PC-9 (cell line): ENCODE measurements at regions not wholly inside any gene's neighbourhood (a gene's known extent, or its start where the extent isn't known, plus 50 kb on each side); places are given as distances from the start of the nearest gene placed in this dataset.

ENCODE experiments used
- BruUV-seq: library from RNA; stranded (reverse); fragments of 400-500 nt; replicated peaks from 2 replicates; lab custom pipeline; 2021; lab: Mats Ljungman, UMichigan
- CTCF ChIA-PET: fragments of 300-600 bp; sonication (Branson Sonifier 250); formaldehyde crosslinking; loops from one replicate; lab custom pipeline; 2022; ENCODE audit warnings: antibody characterized with exemption; lab: Charles Lee
- POLR2A ChIA-PET: fragments of 300-600 bp; sonication (Branson Sonifier 250); formaldehyde crosslinking; loops from one replicate; lab custom pipeline; 2022; ENCODE audit warnings: antibody characterized with exemption; ENCODE audit not compliant: unreplicated experiment; lab: Charles Lee
- DNase-seq, 2 experiments: peaks; one replicate each; pipeline versions ENCODE4 v3.0.0 to v3.0.0-alpha.2; 2015 to 2022; ENCODE audit warnings: mixed read lengths in 1 of 2
- H2AFZ ChIP-seq: fragments of 200-600 bp; sonication (generic); 2 replicates; pipeline ENCODE4 v1.8.1; 2017; ENCODE audit warnings: antibody characterized with exemption
- H3F3A ChIP-seq: fragments of 200-600 bp; sonication (generic); 2 replicates; pipeline ENCODE4 v1.8.1; 2017; ENCODE audit warnings: antibody characterized with exemption, mild to moderate bottlenecking, low read depth; ENCODE audit not compliant: insufficient read depth
- H3K27ac ChIP-seq: fragments of 200-600 bp; sonication (generic); 2 replicates; pipeline ENCODE4 v1.6.1; 2016; ENCODE audit warnings: mixed run types
- H3K27me3 ChIP-seq: fragments of 200-600 bp; sonication (generic); 2 replicates; pipeline ENCODE4 v1.6.1; 2016; ENCODE audit warnings: low read depth, mixed run types; ENCODE audit not compliant: insufficient read depth
- H3K36me3 ChIP-seq: fragments of 200-600 bp; sonication (generic); 2 replicates; pipeline ENCODE4 v1.6.1; 2016; ENCODE audit warnings: low read depth, mixed run types
- H3K4me1 ChIP-seq: fragments of 200-600 bp; sonication (generic); replicated peaks from 2 replicates; pipeline ENCODE4 v1.6.1; 2016; ENCODE audit warnings: mixed run types; ENCODE audit not compliant: insufficient read depth
- H3K4me2 ChIP-seq: fragments of 200-600 bp; sonication (generic); 2 replicates; pipeline ENCODE4 v1.6.1; 2017; ENCODE audit warnings: mixed run types
- H3K4me3 ChIP-seq: fragments of 200-600 bp; sonication (generic); 2 replicates; pipeline ENCODE4 v1.6.1; 2016; ENCODE audit warnings: mixed run types
- H3K79me2 ChIP-seq: fragments of 200-600 bp; sonication (generic); 2 replicates; pipeline ENCODE4 v1.6.1; 2017; ENCODE audit warnings: low read depth, mixed run types
- H3K9me2 ChIP-seq: fragments of 200-600 bp; sonication (generic); 2 replicates; pipeline ENCODE4 v1.8.1; 2017; ENCODE audit warnings: mild to moderate bottlenecking; ENCODE audit not compliant: insufficient read depth
- H3K9me3 ChIP-seq: fragments of 200-600 bp; sonication (generic); 2 replicates; pipeline ENCODE4 v1.8.1; 2016; ENCODE audit warnings: low read depth; ENCODE audit not compliant: insufficient read depth
- H4K20me1 ChIP-seq: fragments of 200-600 bp; sonication (generic); 2 replicates; pipeline ENCODE4 v1.8.1; 2017; ENCODE audit not compliant: insufficient read depth
- CTCF ChIP-seq: fragments of 200-600 bp; sonication (generic); conservative IDR thresholded peaks from 2 replicates; pipeline ENCODE4 v1.6.1; 2017; ENCODE audit warnings: mixed run types, antibody characterized with exemption, mild to moderate bottlenecking, moderate library complexity
- EZH2 ChIP-seq: fragments of 200-600 bp; sonication (generic); IDR thresholded peaks from 2 replicates; pipeline ENCODE4 v1.8.0; 2017; ENCODE audit warnings: antibody characterized with exemption, low read depth
- intact Hi-C: fragments of 100-400 bp; cut with micrococcal nuclease; formaldehyde crosslinking; loops from one replicate; pipeline ENCODE4 v1.10.0; 2022; ENCODE audit not compliant: unreplicated experiment

GRCh38 chr6:6716998-6717763 is 128.7 kb downstream of the LY86 start:
- H2AFZ ChIP-seq = no peak overlapping the region
- no peaks in the 10 kb centered on the region for H3K9me3 ChIP-seq
- no peaks in the 10 kb centered on the region for H3K27me3 ChIP-seq
- no peak overlapping the region for H3K4me2 ChIP-seq
- no peak overlapping the region for H3K27ac ChIP-seq
- BruUV-seq = no TSS peak
- H4K20me1 ChIP-seq = no peaks in the 10 kb centered on the region
- intact Hi-C loops = no loop called here
- no peak for DNase-seq
- H3K79me2 ChIP-seq = no peaks in the 10 kb centered on the region
- ChIA-PET CTCF (no interaction called here), POLR2A (no interaction called here)
- TF ChIP-seq EZH2 (no peak), CTCF (no peak)
- peaks cover 13% of the 10 kb centered on the region; the same call in 1 of the 2 replicates for H3F3A ChIP-seq
- peaks cover 13% of the 10 kb centered on the region for H3K4me1 ChIP-seq
- no peak overlapping the region for H3K4me3 ChIP-seq
- H3K36me3 ChIP-seq = no peaks in the 10 kb centered on the region
- no peaks in the 10 kb centered on the region for H3K9me2 ChIP-seq

GRCh38 chr6:6717953-6718352 is 129.4 kb downstream of the LY86 start:
- POLR2A ChIA-PET = no interaction called here
- Histone ChIP-seq H3K4me1 (peaks cover 9% of the 10 kb centered on the region), H3K79me2 (no peaks in the 10 kb centered on the region), H3K9me3 (no peaks in the 10 kb centered on the region), H3K27me3 (no peaks in the 10 kb centered on the region), H3K27ac (no peak overlapping the region), H4K20me1 (no peaks in the 10 kb centered on the region), H3K4me3 (no peak overlapping the region), H3K36me3 (no peaks in the 10 kb centered on the region), H3K9me2 (no peaks in the 10 kb centered on the region), H3K4me2 (no peak overlapping the region), H3F3A (peaks cover 9% of the 10 kb centered on the region; the same call in 1 of the 2 replicates), H2AFZ (no peak overlapping the region)
- TF ChIP-seq CTCF = no peak
- no peak for TF ChIP-seq EZH2
- BruUV-seq = no TSS peak
- no peak for DNase-seq
- CTCF ChIA-PET = no interaction called here
- intact Hi-C loops = no loop called here

- H3K9me2 ChIP-seq = no peaks in the 10 kb centered on the region
- no peaks in the 10 kb centered on the region for H3F3A ChIP-seq
- H3K4me3 ChIP-seq = no peak overlapping the region
- no peaks in the 10 kb centered on the region for H3K36me3 ChIP-seq
- no peaks in the 10 kb centered on the region for H3K79me2 ChIP-seq
- DNase-seq = no peak
- H3K4me1 ChIP-seq = peaks cover 14% of the 10 kb centered on the region
- ChIA-PET CTCF (no interaction called here), POLR2A (no interaction called here)
- H3K27me3 ChIP-seq = no peaks in the 10 kb centered on the region
- intact Hi-C loops = loop anchor here (5.0 to 10.0 kb wide), 2 partner anchors 333 to 386 kb away; partner anchors contain the start of gene RREB1
- H4K20me1 ChIP-seq = no peaks in the 10 kb centered on the region
- H2AFZ ChIP-seq = no peak overlapping the region
- no peak for TF ChIP-seq CTCF
- no peak for TF ChIP-seq EZH2
- BruUV-seq = no TSS peak
- no peaks in the 10 kb centered on the region for H3K9me3 ChIP-seq
- no peak overlapping the region for H3K4me2 ChIP-seq
- H3K27ac ChIP-seq = no peak overlapping the region
Measured at GRCh38 chr6:6721606-6722005, 133.1 kb downstream of the LY86 start.
